NCI-H2227 (cell line): ENCODE measurements at regions not wholly inside any gene's neighbourhood (a gene's known extent, or its start where the extent isn't known, plus 50 kb on each side); places are given as distances from the start of the nearest gene placed in this dataset.

Experiments used
- DNase-seq: peaks from one replicate; lab custom pipeline; 2025; ENCODE audit not compliant: unreplicated experiment; lab: John Stamatoyannopoulos, UW

- DNase-seq, result no peak
Measured at GRCh38 chr12:91863702-91864101, 281.9 kb downstream of the BTG1 start.

- no peak for DNase-seq
Measured at GRCh38 chr12:91861554-91861953, 284.1 kb downstream of the BTG1 start.

GRCh38 chr12:91859347-91859746 is 286.3 kb downstream of the BTG1 start:
- DNase-seq, result no peak

GRCh38 chr12:91857813-91858542 is 287.7 kb downstream of the BTG1 start:
- DNase-seq, result no peak

GRCh38 chr12:91854725-91855124 is 290.9 kb downstream of the BTG1 start:
- DNase-seq, result no peak

GRCh38 chr12:91853350-91854127 is 292.1 kb downstream of the BTG1 start:
- no peak for DNase-seq

- no peak for DNase-seq
Measured at GRCh38 chr12:91852634-91853033, 293.0 kb downstream of the BTG1 start.

GRCh38 chr12:91851741-91852477 is 293.7 kb downstream of the BTG1 start:
- DNase-seq, result no peak

GRCh38 chr12:91846466-91847055 is 299.1 kb downstream of the BTG1 start:
- no peak for DNase-seq

- DNase-seq, result no peak
Measured at GRCh38 chr12:91845365-91845764, 300.3 kb downstream of the BTG1 start.

GRCh38 chr12:91841822-91842221 is 303.8 kb downstream of the BTG1 start:
- DNase-seq, result no peak

GRCh38 chr12:91836696-91837095 is 308.9 kb downstream of the BTG1 start:
- DNase-seq, result no peak

- no peak for DNase-seq
Measured at GRCh38 chr12:91836264-91836663, 309.4 kb downstream of the BTG1 start.

GRCh38 chr12:91835693-91836092 is 310.0 kb downstream of the BTG1 start:
- DNase-seq, result no peak

- no peak for DNase-seq
Measured at GRCh38 chr12:91833780-91834359, 311.8 kb downstream of the BTG1 start.

- no peak for DNase-seq
Measured at GRCh38 chr12:91825999-91826398, 319.6 kb downstream of the BTG1 start.

- DNase-seq, result no peak
Measured at GRCh38 chr12:91824991-91825390, 320.7 kb downstream of the BTG1 start.

- no peak for DNase-seq
Measured at GRCh38 chr12:91819132-91819447, 326.6 kb downstream of the BTG1 start.

GRCh38 chr12:91818227-91819131 is 327.2 kb downstream of the BTG1 start:
- DNase-seq, result peak; percentile 11

GRCh38 chr12:91817517-91817916 is 328.1 kb downstream of the BTG1 start:
- DNase-seq, result no peak
